GM21825 (cell line): ENCODE measurements at regions not wholly inside any gene's neighbourhood (a gene's known extent, or its start where the extent isn't known, plus 50 kb on each side); places are given as distances from the start of the nearest gene placed in this dataset.

Experiments used
- ATAC-seq: cut with Tn5 transposase; IDR thresholded peaks from one replicate; pipeline ENCODE4 v1.9.1; 2021; ENCODE audit warnings: mild to moderate bottlenecking, moderate library complexity; ENCODE audit not compliant: unreplicated experiment

- ATAC-seq: no peak
Measured at GRCh38 chr7:10793995-10794775, 179.5 kb upstream of the PHF14 start.

GRCh38 chr7:10797157-10797556, 176.5 kb upstream of the PHF14 start:
- no peak for ATAC-seq

- ATAC-seq: no peak
Measured at GRCh38 chr7:10798044-10798443, 175.6 kb upstream of the PHF14 start.

DNA sequence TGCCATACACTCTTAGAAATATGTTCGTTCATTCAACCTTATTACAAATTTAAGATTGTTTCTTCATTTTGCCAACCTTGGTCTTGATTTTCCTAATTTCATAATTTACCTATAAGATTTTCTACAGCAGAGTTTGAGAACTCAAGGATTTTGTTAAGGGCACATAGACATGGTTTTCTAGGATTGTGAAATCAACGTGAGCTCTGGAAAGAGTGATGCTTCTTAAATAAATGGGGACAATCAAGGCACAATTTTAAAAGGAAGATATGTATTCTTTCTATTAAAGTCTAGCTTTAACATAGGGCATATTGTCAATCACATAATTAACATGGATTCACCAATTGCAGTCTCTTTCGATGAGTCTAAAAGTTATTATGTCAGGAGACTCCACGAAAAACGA, 174.2 kb upstream of the PHF14 start:
- ATAC-seq: no peak

- ATAC-seq: no peak
Measured at GRCh38 chr7:10802011-10802410, 171.7 kb upstream of the PHF14 start.

GRCh38 chr7:10802526-10802925, 171.1 kb upstream of the PHF14 start:
- ATAC-seq: no peak

DNA sequence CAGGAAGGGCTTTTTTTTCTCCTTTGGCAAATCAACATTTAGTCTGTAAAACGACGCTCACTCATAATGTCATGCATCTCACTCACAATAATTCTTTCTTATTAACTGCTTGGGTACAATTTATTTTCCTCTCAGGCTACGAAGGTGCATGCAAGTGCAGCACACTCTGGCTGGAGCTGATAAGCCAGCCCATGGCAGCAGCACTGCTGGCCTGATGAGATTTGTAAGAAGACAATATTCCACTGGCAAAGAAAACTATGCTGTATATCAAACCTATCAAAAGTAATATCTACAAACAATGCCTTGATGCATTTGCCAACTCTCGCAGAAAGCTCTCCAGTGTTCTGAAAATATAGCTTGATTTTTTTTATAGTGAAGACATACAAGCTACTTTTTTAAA, 170.0 kb upstream of the PHF14 start:
- no peak for ATAC-seq

GRCh38 chr7:10804770-10805169, 168.9 kb upstream of the PHF14 start:
- no peak for ATAC-seq

GRCh38 chr7:10815546-10815945, 158.1 kb upstream of the PHF14 start:
- ATAC-seq: no peak

GRCh38 chr7:10821156-10821555, 152.5 kb upstream of the PHF14 start:
- ATAC-seq: no peak

- ATAC-seq: no peak
Measured at GRCh38 chr7:10824154-10824553, 149.5 kb upstream of the PHF14 start.

DNA sequence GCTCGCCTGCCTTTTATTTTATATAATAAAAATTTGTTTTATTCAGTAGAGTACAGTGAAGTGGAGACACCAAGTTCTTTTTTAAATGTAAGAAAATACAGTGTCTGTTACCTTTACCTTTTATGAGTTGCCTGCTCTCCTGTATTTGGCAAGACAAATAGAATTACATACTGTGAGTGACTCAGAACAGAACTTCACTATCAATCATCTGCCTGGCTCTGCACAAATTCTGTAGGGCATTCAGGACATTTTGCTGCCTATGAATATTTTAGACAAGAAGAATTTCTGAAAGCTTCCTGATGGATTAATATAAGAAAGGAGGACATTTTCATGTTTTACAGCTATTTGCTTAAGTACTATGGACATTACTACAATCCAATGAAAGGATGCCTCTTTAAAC, 135.4 kb upstream of the PHF14 start:
- ATAC-seq: no peak

- no peak for ATAC-seq
Measured at GRCh38 chr7:10845225-10845624, 128.4 kb upstream of the PHF14 start.

GRCh38 chr7:10855583-10855982, 118.1 kb upstream of the PHF14 start:
- no peak for ATAC-seq

GRCh38 chr7:10860516-10860915, 113.2 kb upstream of the PHF14 start:
- no peak for ATAC-seq

GRCh38 chr7:10863476-10863875, 110.2 kb upstream of the PHF14 start:
- ATAC-seq: no peak

GRCh38 chr7:10874666-10875065, 99.0 kb upstream of the PHF14 start:
- no peak for ATAC-seq

- ATAC-seq: no peak
Measured at GRCh38 chr7:10875080-10875479, 98.6 kb upstream of the PHF14 start.

- ATAC-seq: peak; percentile 11
Measured at GRCh38 chr7:10888861-10889260, 84.8 kb upstream of the PHF14 start.

DNA sequence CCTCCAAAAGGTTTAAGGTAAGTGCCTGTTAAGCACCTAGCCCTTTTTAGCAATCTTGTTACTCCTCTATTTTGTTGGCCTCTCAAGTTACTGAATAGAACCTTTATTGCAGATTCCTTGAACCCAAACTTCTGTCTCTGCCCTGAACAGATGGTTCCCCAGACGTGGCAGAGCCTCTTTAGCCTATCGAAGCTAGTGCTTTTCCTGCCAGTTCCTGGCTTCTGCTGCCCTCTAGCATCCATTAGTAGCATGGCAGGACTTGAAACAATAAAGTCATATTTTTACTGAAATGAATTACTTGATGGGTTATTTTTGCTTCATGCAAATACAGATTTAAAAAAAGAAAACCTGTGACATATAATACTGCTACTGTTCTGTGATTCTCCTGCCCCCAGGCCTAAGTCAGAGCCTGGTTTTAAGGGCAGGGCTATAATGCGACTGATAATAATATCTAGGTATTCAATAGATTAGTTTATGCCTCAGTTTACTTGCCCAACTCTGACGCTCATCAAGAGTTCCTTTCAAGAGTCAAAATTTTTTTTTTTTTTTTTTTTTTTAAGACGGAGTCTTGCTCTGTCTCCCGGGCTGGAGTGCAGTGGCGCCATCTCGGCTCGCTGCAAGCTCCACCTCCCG, 84.3 kb upstream of the PHF14 start:
- ATAC-seq: peak; percentile 98

- no peak for ATAC-seq
Measured at GRCh38 chr7:10908600-10908999, 65.1 kb upstream of the PHF14 start.

- no peak for ATAC-seq
Measured at GRCh38 chr7:10910447-10910846, 63.2 kb upstream of the PHF14 start.

GRCh38 chr7:10912077-10912476, 61.6 kb upstream of the PHF14 start:
- ATAC-seq: no peak
